Cerebellar nuclear complex (tissue), 1 donor: ENCODE measurements at regions not wholly inside any gene's neighbourhood (a gene's known extent, or its start where the extent isn't known, plus 50 kb on each side); places are given as distances from the start of the nearest gene placed in this dataset.

Source experiments
- DNase-seq, 2 experiments: peaks; one replicate each; lab custom pipeline; 2025; lab: John Stamatoyannopoulos, UW

GRCh38 chr1:199700551-199700950 lies 327.0 kb upstream of the NR5A2 start:
- DNase-seq = no peak

GRCh38 chr1:199701726-199702125 lies 325.8 kb upstream of the NR5A2 start:
- DNase-seq = no peak

GRCh38 chr1:199704231-199704630 lies 323.3 kb upstream of the NR5A2 start:
- no peak for DNase-seq

- DNase-seq = no peak
These were observed 321.7 kb upstream of the NR5A2 start for GRCh38 chr1:199705825-199706224.

GRCh38 chr1:199706826-199707606 lies 320.5 kb upstream of the NR5A2 start:
- DNase-seq = no peak

GRCh38 chr1:199710974-199711373 lies 316.5 kb upstream of the NR5A2 start:
- no peak for DNase-seq

GRCh38 chr1:199716729-199717128 lies 310.8 kb upstream of the NR5A2 start:
- no peak for DNase-seq

- no peak for DNase-seq
These were observed 308.2 kb upstream of the NR5A2 start for GRCh38 chr1:199719156-199719842.

- DNase-seq = no peak
These were observed 307.0 kb upstream of the NR5A2 start for GRCh38 chr1:199720496-199720895.

GRCh38 chr1:199721001-199721400 lies 306.5 kb upstream of the NR5A2 start:
- no peak for DNase-seq

GRCh38 chr1:199723250-199723956 lies 304.1 kb upstream of the NR5A2 start:
- no peak for DNase-seq

- DNase-seq = no peak
These were observed 303.5 kb upstream of the NR5A2 start for GRCh38 chr1:199724049-199724448.

- DNase-seq = no peak
These were observed 302.4 kb upstream of the NR5A2 start for GRCh38 chr1:199725002-199725565.

GRCh38 chr1:199727682-199728081 lies 299.8 kb upstream of the NR5A2 start:
- DNase-seq = no peak

GRCh38 chr1:199728345-199728744 lies 299.2 kb upstream of the NR5A2 start:
- no peak for DNase-seq

- no peak for DNase-seq
These were observed 294.4 kb upstream of the NR5A2 start for GRCh38 chr1:199733125-199733524.

- DNase-seq = no peak
These were observed 293.3 kb upstream of the NR5A2 start for GRCh38 chr1:199734186-199734585.

GRCh38 chr1:199735660-199736059 lies 291.9 kb upstream of the NR5A2 start:
- DNase-seq = no peak

GRCh38 chr1:199736646-199737045 lies 290.9 kb upstream of the NR5A2 start:
- no peak for DNase-seq

GRCh38 chr1:199741586-199741985 lies 285.9 kb upstream of the NR5A2 start:
- no peak for DNase-seq

GRCh38 chr1:199742547-199742946 lies 285.0 kb upstream of the NR5A2 start:
- no peak for DNase-seq

- DNase-seq = no peak
These were observed 284.3 kb upstream of the NR5A2 start for GRCh38 chr1:199743227-199743626.
